GM18867 (cell line): ENCODE measurements at regions not wholly inside any gene's neighbourhood (a gene's known extent, or its start where the extent isn't known, plus 50 kb on each side); places are given as distances from the start of the nearest gene placed in this dataset.
"Not testable (repeated sequence)": the region's sequence is repeated elsewhere in the genome, so short reads cannot be mapped to it uniquely, and the experiment has no call there.

Source experiments
- ATAC-seq: cut with Tn5 transposase; IDR thresholded peaks from one replicate; pipeline ENCODE4 v1.9.1; 2021; ENCODE audit warnings: mild to moderate bottlenecking, moderate library complexity; ENCODE audit not compliant: unreplicated experiment

DNA sequence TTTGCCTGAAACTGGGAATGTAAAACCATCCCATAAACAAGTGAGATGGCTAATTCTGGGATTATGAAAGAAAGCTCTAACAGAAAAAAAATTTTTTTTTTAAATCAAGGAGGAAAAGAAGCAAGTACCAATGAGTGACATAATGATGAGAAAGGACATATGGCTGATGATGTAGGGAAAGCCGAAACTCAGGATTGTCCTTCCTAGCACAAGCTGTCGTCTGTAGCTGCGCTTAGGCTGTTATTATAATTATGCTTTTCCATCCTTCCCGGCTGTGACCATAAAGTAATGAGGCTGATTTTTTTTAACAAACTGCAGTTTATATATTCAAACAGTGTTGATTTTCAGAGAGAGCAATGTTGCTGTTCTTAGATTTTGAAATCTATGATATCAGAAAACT, 209.8 kb upstream of the NOCT start:
- no peak for ATAC-seq

DNA sequence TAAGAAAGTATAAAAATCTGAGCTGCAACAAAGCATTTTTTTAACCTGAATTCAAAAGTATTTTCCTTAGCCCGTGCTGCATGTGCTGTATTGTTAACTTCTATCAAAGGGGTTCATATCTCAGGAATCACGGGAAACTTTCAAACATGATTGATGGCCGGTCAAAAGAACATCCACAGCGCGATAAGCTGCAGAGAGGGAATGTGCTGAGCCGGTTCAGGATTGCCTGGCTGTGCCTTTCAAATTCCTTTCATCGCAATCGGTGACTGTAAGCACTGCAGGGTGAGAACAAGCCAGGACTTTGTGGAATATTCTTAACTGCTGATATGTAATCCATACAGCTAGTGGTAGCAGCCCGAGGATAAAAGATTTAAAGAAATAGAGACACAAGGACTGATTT, 210.9 kb upstream of the NOCT start:
- ATAC-seq = no peak

DNA sequence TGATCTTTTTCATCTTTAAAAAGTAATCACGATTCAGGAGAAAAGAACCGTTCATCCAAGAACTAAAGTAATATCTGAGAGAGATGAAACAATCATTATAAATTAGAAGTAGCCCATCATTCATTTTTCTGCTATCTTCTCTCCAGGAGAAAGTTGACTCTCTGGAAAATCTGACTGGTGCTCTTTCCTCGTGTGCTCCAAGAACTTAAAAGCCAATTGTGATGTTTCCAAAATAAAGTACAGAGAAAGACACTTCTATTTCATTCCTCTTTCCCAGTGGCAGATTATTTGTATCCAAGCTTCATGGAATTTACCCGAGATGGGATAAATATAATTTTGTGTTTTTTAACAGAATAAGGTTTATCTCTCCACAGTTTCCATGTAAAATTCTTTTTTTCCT, 212.5 kb upstream of the NOCT start:
- ATAC-seq = no peak

DNA sequence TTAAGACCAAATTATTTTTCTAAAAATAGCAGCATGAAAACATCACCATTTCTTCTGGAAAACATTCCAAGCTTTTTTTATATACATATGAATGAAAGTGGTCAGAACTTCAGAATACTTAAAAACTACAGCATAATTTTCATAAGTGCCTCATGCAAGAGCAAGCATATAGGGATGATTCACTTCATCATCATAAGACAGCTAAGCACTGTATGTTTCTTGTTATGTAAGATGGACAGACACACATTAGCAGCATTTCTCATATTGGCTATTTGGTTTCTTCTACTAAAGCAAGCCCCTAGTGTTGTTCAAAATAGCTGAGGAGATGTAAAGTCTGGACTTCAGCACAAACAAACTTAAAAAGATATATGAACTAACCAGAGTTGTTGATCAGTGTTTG, 213.1 kb upstream of the NOCT start:
- no peak for ATAC-seq

DNA sequence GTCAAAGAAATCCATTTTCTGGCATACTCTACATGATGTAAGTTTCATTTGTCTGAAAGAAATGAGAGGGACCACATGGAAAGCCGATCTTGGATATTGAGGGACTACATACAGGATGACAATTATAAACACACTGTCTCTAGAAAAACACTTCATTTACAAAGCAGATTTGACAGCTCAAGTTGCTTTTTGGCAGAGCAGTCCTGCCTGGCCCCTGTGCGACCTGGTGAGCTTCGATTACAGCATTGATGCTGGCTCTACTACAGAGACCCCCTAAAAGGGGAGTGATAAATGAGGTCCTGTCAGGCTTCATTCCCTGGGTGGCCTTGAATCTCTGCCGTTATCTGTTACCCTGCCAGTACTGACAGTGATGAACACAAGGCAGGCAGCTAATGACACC, 215.2 kb upstream of the NOCT start:
- no peak for ATAC-seq

DNA sequence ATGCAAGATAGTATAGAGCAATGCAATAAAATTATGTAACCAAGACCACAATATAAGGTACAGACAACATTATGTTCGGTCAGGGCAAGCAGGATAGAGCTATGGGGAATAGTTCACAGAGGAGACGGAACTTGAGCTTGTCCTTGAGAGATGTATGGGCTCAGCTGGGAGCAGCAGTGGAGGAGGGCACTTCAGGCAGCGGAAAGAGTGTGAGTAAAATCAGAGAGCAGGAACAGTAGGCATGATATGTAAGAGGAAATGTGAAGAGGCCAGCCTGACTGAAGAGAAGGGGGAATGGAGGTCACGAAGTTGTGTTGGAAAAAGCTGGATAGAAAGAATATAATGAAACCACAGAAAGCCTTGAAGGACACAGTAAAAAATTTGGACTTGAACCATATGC, 217.2 kb upstream of the NOCT start:
- ATAC-seq = no peak

DNA sequence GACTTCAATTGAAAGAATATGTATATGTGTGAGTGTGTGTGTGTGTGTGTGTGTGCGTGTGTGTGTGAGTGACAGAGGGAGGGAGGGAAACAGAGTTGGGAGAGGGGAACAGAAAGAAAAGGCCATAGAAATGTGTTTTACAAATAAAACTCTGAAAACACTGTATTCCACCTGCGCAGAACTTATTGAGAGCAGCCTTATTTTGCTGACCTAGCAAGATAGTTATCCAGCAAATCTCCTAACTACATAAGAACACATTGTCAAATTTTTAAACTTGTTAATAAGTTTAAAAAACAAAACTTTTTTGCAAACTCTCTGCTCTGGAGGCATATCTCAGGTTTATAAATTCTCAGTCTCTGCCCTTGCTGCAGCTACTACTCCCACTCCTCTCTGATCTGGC, 217.9 kb upstream of the NOCT start:
- no peak for ATAC-seq

DNA sequence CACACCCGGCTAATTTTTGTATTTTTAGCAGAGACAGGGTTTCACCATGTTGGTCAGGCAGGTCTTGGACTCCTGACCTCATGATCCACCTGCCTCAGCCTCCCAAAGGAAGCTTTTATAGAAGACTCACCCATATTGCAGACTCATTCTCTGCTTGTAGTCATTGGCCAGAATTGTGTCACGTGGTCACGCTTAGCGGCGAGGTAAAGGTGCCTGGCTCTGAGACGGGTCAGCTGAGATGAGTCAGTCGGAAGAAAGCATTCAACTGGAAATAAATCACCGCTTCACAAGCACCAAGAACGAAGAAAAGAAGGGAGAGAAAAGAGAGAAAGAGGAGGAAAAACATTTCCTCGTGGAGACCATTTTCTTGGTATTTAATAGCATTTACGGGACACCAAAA, 218.8 kb upstream of the NOCT start:
- ATAC-seq = no peak

DNA sequence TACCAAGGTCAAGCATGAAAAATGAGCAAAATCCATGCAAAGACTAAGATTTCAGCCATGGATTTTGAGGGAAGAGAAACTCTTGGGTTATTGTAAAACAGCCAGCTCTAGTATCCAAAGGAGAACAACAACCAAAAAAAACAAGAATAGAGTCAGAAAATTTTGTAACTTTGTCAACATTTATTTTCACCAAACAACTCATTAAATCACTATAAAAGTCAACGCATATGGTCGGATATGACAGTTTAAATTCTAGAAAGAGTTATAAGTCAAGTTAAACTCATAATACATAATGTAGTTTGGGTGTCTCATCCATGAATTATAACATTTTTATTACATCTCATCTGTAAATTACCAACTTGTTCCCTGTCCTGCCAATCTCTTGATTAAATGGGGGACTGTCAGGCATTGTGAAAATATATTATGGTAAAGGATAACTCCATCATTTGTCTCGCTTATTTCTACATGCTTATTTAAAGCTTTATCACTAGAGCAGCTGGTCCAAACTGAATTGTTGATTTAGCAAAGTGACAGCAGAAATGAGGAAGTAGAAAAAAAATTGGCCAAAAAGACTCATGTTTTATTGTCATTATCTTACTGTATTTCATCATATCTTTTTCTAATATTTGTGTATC, 224.8 kb upstream of the NOCT start:
- no peak for ATAC-seq

DNA sequence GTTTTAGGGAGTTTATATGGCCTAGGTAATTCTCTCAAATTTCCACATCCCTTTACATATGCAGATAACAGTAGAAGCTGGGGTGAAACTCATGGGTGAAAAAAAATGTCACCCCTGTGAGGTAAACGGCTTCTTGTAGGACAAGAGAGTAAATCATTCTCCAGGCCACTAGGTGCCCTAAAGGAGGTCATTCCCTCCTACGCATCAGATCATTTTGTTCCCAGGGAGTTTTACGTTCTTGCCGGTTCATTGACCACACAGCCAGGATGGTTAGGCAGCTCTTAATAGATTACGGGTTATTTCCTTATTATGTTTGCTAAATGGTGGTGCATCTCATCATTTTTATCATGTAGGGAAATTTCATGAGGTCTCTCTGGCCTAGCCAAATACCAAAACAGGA, 225.8 kb upstream of the NOCT start:
- ATAC-seq = no peak

DNA sequence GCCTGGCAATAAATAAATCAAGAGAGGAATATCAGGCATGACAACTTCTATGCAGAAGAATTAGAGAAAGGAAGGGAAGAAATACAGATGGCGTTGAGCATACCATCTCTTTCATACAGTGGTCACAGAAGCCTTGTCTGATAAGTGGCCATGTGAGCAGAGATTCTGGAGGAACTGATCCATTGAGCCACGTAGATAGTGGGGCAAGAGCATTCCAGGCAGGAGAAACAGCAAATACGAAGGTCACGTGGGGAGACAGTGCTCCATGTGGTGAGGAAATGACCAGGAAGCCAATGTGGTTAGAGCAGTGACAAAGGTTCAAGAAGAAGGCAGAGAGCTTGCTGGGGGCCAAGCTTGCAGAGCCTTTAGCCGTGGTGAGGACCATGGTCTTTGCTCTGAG, 226.7 kb upstream of the NOCT start:
- no peak for ATAC-seq

DNA sequence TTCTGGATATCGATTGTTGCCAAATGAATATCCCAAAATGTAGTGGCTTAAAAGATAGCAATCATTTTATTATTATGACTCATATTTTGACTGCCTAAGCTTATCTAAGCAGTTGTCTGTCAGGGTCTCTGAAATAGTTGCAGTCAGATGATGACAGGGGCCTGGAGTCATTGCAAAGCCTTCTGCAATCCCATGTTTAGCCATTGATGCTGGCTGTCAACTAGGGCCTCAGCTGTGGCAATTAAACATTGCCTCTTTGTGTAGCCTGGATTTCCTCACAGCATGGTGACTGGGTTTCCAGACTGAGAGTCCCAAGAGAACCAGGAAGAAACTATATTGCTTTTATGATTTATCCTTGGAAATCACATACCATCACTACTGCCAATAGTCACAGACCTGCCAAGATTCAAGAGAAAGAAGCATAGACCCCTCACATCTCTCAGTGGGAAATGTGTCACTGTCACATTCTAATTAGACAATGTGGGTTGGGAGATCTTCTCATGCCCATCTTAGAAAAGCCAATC, 227.3 kb upstream of the NOCT start:
- ATAC-seq = no peak

DNA sequence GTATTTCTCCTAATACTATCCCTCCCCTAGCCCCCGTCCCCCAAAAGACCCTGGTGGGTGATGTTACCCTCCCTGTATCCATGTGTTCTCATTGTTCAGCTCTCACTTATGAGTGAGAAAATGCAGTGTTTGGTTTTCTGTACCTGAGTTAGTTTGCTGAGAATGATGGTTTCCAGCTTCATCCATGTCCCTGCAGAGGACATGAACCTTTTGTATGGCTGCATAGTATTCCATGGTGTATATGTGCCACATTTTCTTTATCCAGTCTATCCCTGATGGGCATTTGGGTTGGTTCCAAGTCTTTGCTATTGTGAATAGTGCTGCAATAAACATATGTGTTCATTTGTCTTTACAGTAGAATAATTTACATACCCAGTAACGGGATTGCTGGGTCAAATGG, 235.8 kb upstream of the NOCT start:
- not testable (repeated sequence) for ATAC-seq

DNA sequence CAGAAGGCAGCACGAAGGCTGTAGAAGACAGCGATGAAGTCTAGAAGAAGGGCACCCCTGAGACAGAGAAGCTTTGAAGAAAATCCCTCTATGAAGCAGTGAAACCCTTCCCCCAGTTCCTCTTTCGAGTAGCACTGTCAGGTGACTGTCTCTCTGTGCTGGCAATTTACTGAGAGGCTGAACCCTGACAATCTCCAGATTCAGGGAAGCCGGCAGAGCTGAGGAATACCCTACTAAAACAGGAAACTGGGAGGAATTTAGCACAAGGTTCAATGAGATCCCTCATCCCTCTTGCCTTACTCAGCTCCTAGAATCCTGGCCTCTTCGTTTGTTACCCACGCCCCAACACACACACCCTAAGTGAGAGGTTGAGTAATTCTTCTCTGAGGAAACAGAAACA, 239.7 kb upstream of the NOCT start:
- ATAC-seq = peak; percentile 80

DNA sequence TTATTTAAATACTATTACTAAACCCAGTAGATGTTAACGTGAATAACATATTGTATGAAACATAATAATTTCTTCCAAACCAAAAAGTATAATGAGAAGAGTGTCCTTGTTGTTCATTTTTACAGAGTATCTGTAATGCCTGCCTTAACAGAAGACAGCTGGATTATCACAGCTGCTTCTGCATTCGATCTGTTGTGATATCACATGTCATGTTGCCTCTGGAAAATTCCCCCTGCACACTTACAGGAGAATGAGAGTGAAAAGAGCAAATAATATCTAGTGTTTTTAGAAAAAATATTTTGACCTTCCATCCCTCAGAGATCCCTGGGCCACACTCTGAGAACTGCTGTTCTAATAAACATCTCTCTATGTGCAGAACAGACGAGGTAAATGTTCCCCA, 240.1 kb upstream of the NOCT start:
- no peak for ATAC-seq

DNA sequence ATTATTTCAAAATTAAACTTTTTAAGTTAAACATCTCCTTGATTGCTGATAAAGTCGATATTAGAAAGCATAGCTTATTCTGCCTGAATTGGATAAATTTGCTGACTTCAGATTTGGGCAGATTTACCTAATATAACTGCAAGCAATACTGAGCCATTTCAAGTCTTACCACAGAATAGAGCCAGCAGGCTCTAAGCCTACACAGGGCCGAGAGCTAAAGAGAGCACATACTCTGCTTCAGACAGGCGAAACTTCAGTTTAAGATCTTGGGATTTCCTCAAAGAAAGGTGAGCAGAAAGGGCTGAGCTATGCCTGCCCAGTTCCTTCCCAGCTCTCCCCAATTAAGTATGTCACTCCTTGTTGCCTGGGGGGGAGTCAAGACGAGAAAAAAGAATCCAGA, 240.6 kb upstream of the NOCT start:
- no peak for ATAC-seq

DNA sequence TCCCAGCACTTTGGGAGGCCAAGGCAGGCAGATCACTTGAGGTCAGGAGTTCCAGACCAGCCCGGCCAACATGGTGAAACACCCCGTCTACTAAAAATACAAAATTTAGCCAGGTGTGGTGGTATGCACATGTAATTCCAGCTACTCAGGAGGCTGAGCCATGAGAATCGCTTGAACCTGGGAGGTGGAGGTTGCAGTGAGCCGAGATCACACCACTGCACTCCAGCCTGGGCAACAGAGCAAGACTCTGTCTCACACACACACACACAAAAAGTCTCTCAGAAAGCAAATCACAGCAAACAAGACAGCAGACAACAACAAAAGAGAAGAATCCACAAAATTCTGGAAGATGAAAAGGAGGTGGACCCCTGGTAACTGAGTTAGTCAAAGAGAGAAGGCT, 241.5 kb upstream of the NOCT start:
- not testable (repeated sequence) for ATAC-seq

DNA sequence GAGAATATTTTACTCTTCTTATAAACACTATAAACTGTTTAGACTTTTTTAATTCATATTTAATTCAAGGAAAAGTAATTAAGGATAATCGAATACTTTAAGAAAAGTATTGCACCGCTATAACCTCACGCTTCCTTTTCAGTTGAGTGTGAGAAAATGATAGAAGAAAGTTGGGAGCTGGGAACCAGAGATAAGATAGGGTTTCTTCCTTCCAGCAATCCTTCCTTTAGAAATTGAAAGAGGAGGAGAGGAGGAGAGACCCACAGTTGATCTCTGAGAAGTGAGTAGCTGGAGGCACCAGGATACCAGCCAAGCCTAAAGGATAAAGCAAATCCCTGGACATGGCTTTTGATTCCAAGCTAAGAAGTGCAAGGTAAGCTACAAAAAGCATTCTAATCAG, 242.3 kb upstream of the NOCT start:
- ATAC-seq = no peak

DNA sequence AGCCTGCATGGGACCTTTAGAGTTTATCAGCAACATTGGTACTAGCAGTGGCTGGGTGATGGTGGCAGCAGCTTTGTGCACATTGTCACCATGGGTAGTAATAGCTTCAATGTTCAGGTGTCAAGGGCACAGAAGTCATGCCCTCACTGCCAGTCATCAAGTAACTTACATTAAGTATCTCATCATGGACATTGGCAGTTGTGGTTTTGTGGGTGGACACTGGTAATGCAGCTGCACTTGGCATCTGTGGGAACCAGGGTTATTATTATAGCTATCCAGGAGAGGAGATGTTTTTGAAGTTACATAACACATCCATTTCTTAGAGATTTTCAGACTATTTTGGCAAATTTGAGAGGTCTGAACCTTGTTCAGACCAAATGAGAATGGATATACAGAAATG, 243.2 kb upstream of the NOCT start:
- ATAC-seq = no peak

DNA sequence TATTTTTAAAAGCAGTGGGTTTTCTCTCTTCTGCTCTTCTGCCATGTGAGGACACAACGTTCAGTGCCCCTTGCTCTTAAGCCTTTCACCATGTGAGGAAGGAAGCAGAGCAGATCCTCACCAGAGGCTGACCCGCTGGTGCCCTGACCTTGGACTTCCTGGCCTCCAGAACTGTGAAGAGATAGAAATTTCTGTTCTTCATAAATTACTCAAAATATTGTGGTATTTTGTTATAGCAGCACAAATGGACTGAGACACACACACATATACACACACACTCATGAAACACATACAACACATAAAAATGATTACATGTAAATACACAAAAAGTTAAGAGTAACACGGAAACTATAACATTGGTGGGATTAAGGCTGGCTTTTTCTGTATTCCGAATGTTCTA, 244.8 kb upstream of the NOCT start:
- no peak for ATAC-seq

DNA sequence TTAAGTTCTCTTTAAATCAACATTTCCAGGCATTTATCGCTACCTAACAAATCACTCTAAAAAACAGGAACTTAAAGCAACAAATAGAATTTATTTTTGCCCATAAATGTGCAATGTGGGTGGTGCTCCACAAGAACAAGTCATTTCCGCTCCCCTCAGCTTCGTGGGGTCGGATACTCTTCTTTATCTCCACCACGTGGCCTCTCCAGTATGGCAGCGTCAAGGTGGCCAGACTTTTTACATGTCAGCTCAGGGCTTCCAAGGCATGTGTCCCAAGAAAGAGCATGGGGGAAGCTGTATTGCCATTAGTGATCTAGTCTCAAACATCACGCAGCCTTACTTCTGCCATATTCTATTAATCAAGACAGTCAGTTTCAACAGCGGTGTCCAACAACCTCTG, 249.2 kb upstream of the NOCT start:
- no peak for ATAC-seq

DNA sequence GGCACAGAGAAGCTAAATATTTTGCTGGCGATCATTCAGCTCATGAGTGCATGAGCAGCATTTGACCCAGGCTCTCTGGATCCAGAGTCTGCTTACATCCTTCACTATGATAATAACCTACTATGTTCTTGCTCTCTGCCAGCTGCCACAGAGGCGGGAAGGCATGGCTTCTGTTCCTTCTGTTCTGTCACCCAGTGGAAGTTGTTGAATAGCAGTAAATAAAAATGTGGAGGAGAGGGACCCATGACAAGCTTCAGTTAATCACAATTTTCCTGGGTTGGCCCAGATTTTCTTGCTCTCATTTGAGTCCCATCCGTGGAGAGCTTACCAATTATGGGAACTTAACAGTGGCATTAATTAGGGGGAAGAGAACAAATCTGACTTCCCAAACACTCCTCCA, 250.1 kb upstream of the NOCT start:
- ATAC-seq = no peak

DNA sequence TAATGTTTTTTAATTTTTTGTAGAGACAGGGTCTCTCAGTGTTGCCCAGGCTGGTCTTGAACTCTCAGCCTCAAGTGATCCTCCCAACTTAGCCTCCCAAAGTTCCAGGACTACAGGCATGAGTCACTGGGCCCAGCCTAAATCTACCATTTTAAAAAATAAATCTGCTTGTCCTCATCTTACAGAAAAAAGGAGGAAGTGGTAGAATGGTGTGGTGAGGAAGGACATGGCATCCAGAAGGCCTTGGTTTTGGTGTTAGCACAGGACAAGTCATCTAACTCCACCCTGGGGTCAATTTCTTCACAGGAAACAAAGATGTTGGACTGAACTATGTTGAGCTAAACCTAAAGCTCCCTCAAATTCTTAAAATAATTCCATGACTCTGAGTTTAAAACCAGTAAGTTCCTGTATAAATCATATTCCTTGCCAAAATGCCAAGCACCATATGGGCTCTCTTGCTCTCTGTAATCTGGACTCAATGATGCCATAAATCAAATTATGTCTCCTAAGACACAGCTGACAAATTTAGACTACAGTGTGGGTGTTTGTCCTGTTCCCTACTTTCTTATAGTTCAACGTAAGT, 253.9 kb upstream of the NOCT start:
- ATAC-seq = no peak
